K562 (cell line): ENCODE measurements at regions not wholly inside any gene's neighbourhood (a gene's known extent, or its start where the extent isn't known, plus 50 kb on each side); places are given as distances from the start of the nearest gene placed in this dataset.

Source experiments
- ATF6 ChIP-seq: sonication (generic); formaldehyde crosslinking; IDR thresholded peaks from 2 replicates; pipeline ENCODE4 v1.4.0; 2020; ENCODE audit warnings: mild to moderate bottlenecking, missing genetic modification reagents
- CBX3 ChIP-seq, 2 experiments: IDR thresholded peaks; 1 replicate in 1 of 2; 2 replicates in 1 of 2; pipeline ENCODE4 v1.6.1; 2012; ENCODE audit warnings: inconsistent platforms in 2 of 2, low read length in 2 of 2, borderline replicate concordance in 1 of 2, control low read depth in 1 of 2
- CEBPB ChIP-seq: fragments of 450-650 bp; IDR thresholded peaks from 2 replicates; pipeline ENCODE4 v1.6.1; 2016; ENCODE audit warnings: missing genetic modification characterization, missing compliant biosample characterization
- GATA2 ChIP-seq: sonication (generic); formaldehyde crosslinking; IDR thresholded peaks from 2 replicates; pipeline ENCODE4 v1.4.0; 2020; ENCODE audit warnings: mild to moderate bottlenecking, missing genetic modification reagents
- LCOR ChIP-seq: sonication (generic); formaldehyde crosslinking; IDR thresholded peaks from 2 replicates; pipeline ENCODE4 v1.8.0; 2022; ENCODE audit warnings: mild to moderate bottlenecking, missing genetic modification reagents
- MCM2 ChIP-seq: fragments of 450-650 bp; IDR thresholded peaks from 2 replicates; pipeline ENCODE4 v1.6.1; 2017; ENCODE audit warnings: low read depth, mild to moderate bottlenecking
- MEIS2 ChIP-seq: fragments of 450-650 bp; IDR thresholded peaks from 2 replicates; pipeline ENCODE4 v1.6.1; 2014; ENCODE audit warnings: mild to moderate bottlenecking; ENCODE audit not compliant: partially characterized antibody
- MTA1 ChIP-seq: fragments of 450-650 bp; IDR thresholded peaks from 2 replicates; pipeline ENCODE4 v1.6.1; 2017; ENCODE audit warnings: borderline replicate concordance
- NCOA1 ChIP-seq: fragments of 450-650 bp; IDR thresholded peaks from 2 replicates; pipeline ENCODE4 v1.6.1; 2016; ENCODE audit warnings: low read depth
- NFXL1 ChIP-seq: fragments of 450-650 bp; formaldehyde crosslinking; IDR thresholded peaks from 2 replicates; pipeline ENCODE4 v1.4.0; 2021; ENCODE audit warnings: mild to moderate bottlenecking
- PML ChIP-seq: IDR thresholded peaks from 2 replicates; pipeline ENCODE4 v1.6.1; 2012; ENCODE audit warnings: low read length, inconsistent platforms
- POLR2G ChIP-seq: fragments of 200-400 bp; formaldehyde crosslinking; IDR thresholded peaks from 2 replicates; pipeline ENCODE4 v1.6.1; 2017; ENCODE audit warnings: low read depth, mild to moderate bottlenecking, antibody characterized with exemption, low read length, moderate library complexity
- TRIM28 ChIP-seq: fragments of 450-650 bp; IDR thresholded peaks from 2 replicates; pipeline ENCODE4 v1.6.1; 2017
- ZFPM2 ChIP-seq: fragments of 250-450 bp; sonication (Bioruptor Pico); IDR thresholded peaks from 2 replicates; pipeline ENCODE4 v1.5.1; 2022; ENCODE audit warnings: mild to moderate bottlenecking
- ZNF175 ChIP-seq: fragments of 200-800 bp; sonication (Bioruptor generic); IDR thresholded peaks from 2 replicates; pipeline ENCODE4 v1.6.1; 2016; ENCODE audit warnings: low read depth, mild to moderate bottlenecking, missing genetic modification characterization, missing compliant biosample characterization
- ZNF184 ChIP-seq: sonication (generic); formaldehyde crosslinking; IDR thresholded peaks from 2 replicates; pipeline ENCODE4 v1.5.0; 2020; ENCODE audit warnings: missing genetic modification reagents
- ZNF407 ChIP-seq: fragments of 450-650 bp; IDR thresholded peaks from 2 replicates; pipeline ENCODE4 v1.6.1; 2016; ENCODE audit warnings: low read depth
- ZNF551 ChIP-seq: fragments of 250-450 bp; sonication (Bioruptor Pico); IDR thresholded peaks from 2 replicates; pipeline ENCODE4 v1.5.0; 2021; ENCODE audit warnings: mild to moderate bottlenecking, moderate library complexity

- TF ChIP-seq ZNF407 (no peak), ZNF184 (CRISPR knock-in tag) (no peak), MTA1 (no peak), MEIS2 (no peak), POLR2G (no peak), NFXL1 (CRISPR knock-in tag) (no peak), NCOA1 (no peak), CEBPB (peak; percentile 55), ZNF551 (CRISPR knock-in tag) (no peak), PML (no peak), CBX3 (IDR thresholded peaks at IDR 0.05; ENCODE audit: borderline replicate concordance in 1 of 2, low read length in 2 of 2) (no peak), ZFPM2 (CRISPR knock-in tag) (no peak), ATF6 (CRISPR knock-in tag) (no peak), GATA2 (CRISPR knock-in tag) (no peak), MCM2 (no peak), TRIM28 (no peak), LCOR (CRISPR knock-in tag) (no peak), ZNF175 (no peak)
Measured at GRCh38 chr4:189802884-189803283, 137.8 kb upstream of the FRG1 start (continued).
